Uterus (tissue), 3 donors: ENCODE measurements at regions not wholly inside any gene's neighbourhood (a gene's known extent, or its start where the extent isn't known, plus 50 kb on each side); places are given as distances from the start of the nearest gene placed in this dataset.

Source experiments
- DNase-seq, 2 donors: peaks; one replicate each; pipeline ENCODE4 v3.0.0-alpha.2; 2019 to 2020
- H3K27ac ChIP-seq, 2 donors: fragments of 200-600 bp; sonication (generic); 1 replicate in 1 of 2; 2 replicates in 1 of 2; pipeline ENCODE4 v1.5.1; 2016 to 2018
- H3K27me3 ChIP-seq, 2 donors: fragments of 200-600 bp; sonication (generic); one replicate each; pipeline ENCODE4 v1.5.1; 2018 to 2019; ENCODE audit warnings: control low read depth in 1 of 2
- H3K36me3 ChIP-seq, 2 donors: fragments of 200-600 bp; sonication (generic); one replicate each; pipeline ENCODE4 v1.5.1; 2019; ENCODE audit warnings: control low read depth in 1 of 2
- H3K4me1 ChIP-seq, 2 donors: fragments of 200-600 bp; sonication (generic); one replicate each; pipeline ENCODE4 v1.5.1; 2018 to 2019; ENCODE audit warnings: control low read depth in 1 of 2
- H3K4me3 ChIP-seq, 2 donors: fragments of 200-600 bp; sonication (generic); 1 replicate in 1 of 2; 2 replicates in 1 of 2; pipeline ENCODE4 v1.5.1; 2018 to 2019; ENCODE audit warnings: mild to moderate bottlenecking in 1 of 2
- H3K9me3 ChIP-seq, 2 donors: fragments of 200-600 bp; sonication (generic); one replicate each; pipeline ENCODE4 v1.5.1; 2019; ENCODE audit warnings: control low read depth in 1 of 2
- CTCF ChIP-seq, 4 experiments: fragments of 200-600 bp in 2 of 4; fragments of 450-650 bp in 2 of 4; sonication (generic) in 2 of 4; IDR thresholded peaks; one replicate each; pipeline ENCODE4 v1.5.1; 2016 to 2019; ENCODE audit warnings: antibody characterized with exemption in 4 of 4, mild to moderate bottlenecking in 2 of 4, moderate library complexity in 1 of 4
- POLR2A ChIP-seq, 2 donors: fragments of 450-650 bp; IDR thresholded peaks; one replicate each; pipeline ENCODE4 v1.6.1; 2016; ENCODE audit warnings: antibody characterized with exemption in 2 of 2, mild to moderate bottlenecking in 1 of 2, moderate library complexity in 1 of 2
- intact Hi-C: fragments of 100-400 bp; cut with DNase I; formaldehyde crosslinking; loops from one replicate; pipeline ENCODE4 v1.15.1; 2023; ENCODE audit warnings: low total_unique reads
- donor health status: DM: yes; HTN: yes; CAD: no.

GRCh38 chr2:228646061-228646460, 464.6 kb upstream of the SPHKAP start:
- H3K4me3 ChIP-seq: no peak overlapping the region
- no peaks in the 10 kb centered on the region for H3K4me1 ChIP-seq
- DNase-seq: no peak
- H3K36me3 ChIP-seq: no peaks in the 10 kb centered on the region
- no peaks in the 10 kb centered on the region for H3K9me3 ChIP-seq
- no peak overlapping the region for H3K27ac ChIP-seq
- no peak for TF ChIP-seq CTCF (IDR thresholded peaks at IDR 0.05)
- no peak for TF ChIP-seq POLR2A (IDR thresholded peaks at IDR 0.05)
- intact Hi-C loops: no loop called here
- no peaks in the 10 kb centered on the region for H3K27me3 ChIP-seq

- Histone ChIP-seq H3K27me3 (no peaks in the 10 kb centered on the region), H3K27ac (no peak overlapping the region), H3K36me3 (no peaks in the 10 kb centered on the region), H3K4me3 (no peak overlapping the region), H3K4me1 (no peaks in the 10 kb centered on the region), H3K9me3 (no peaks in the 10 kb centered on the region)
- TF ChIP-seq CTCF (IDR thresholded peaks at IDR 0.05): no peak
- no peak for DNase-seq
- intact Hi-C loops: no loop called here
Measured at GRCh38 chr2:228644199-228644598, 462.7 kb upstream of the SPHKAP start.

- TF ChIP-seq POLR2A (IDR thresholded peaks at IDR 0.05) (no peak), CTCF (IDR thresholded peaks at IDR 0.05) (no peak)
- intact Hi-C loops: no loop called here
- Histone ChIP-seq H3K4me1 (no peaks in the 10 kb centered on the region), H3K27ac (no peak overlapping the region), H3K36me3 (no peaks in the 10 kb centered on the region), H3K4me3 (no peak overlapping the region), H3K27me3 (no peaks in the 10 kb centered on the region), H3K9me3 (no peaks in the 10 kb centered on the region)
- DNase-seq: no peak
Measured at GRCh38 chr2:228642861-228643260, 461.4 kb upstream of the SPHKAP start.

- no peaks in the 10 kb centered on the region for H3K27me3 ChIP-seq
- no peak overlapping the region for H3K27ac ChIP-seq
- no peak for DNase-seq
- no peak overlapping the region for H3K4me3 ChIP-seq
- intact Hi-C loops: no loop called here
- no peak for TF ChIP-seq CTCF (IDR thresholded peaks at IDR 0.05)
- no peaks in the 10 kb centered on the region for H3K4me1 ChIP-seq
- H3K9me3 ChIP-seq: no peaks in the 10 kb centered on the region
- H3K36me3 ChIP-seq: no peaks in the 10 kb centered on the region
Measured at GRCh38 chr2:228630786-228631185, 449.3 kb upstream of the SPHKAP start.

- intact Hi-C loops: no loop called here
- no peaks in the 10 kb centered on the region for H3K27me3 ChIP-seq
- H3K4me3 ChIP-seq: no peak overlapping the region
- DNase-seq: no peak
- no peaks in the 10 kb centered on the region for H3K4me1 ChIP-seq
- H3K36me3 ChIP-seq: no peaks in the 10 kb centered on the region
- TF ChIP-seq CTCF (IDR thresholded peaks at IDR 0.05) (no peak), POLR2A (IDR thresholded peaks at IDR 0.05) (no peak)
- H3K27ac ChIP-seq: no peak overlapping the region
- H3K9me3 ChIP-seq: no peaks in the 10 kb centered on the region
Measured at GRCh38 chr2:228629251-228629650, 447.8 kb upstream of the SPHKAP start.
